GM12878 (cell line): ENCODE measurements at regions not wholly inside any gene's neighbourhood (a gene's known extent, or its start where the extent isn't known, plus 50 kb on each side); places are given as distances from the start of the nearest gene placed in this dataset.

ENCODE experiments used
- ATF2 ChIP-seq: IDR thresholded peaks from 2 replicates; pipeline ENCODE4 v1.6.1; 2012; ENCODE audit warnings: low read length, inconsistent platforms
- ATF3 ChIP-seq: IDR thresholded peaks from 2 replicates; pipeline ENCODE4 v1.6.1; 2011; ENCODE audit warnings: low read depth, mild to moderate bottlenecking, low read length, moderate library complexity, borderline replicate concordance; ENCODE audit errors: extremely low read depth
- CTCF ChIP-seq, 3 experiments: IDR thresholded peaks in 2 of 3; conservative IDR thresholded peaks in 1 of 3; 2 replicates each; pipeline ENCODE4 v1.5.1; 2011; ENCODE audit warnings: low read depth in 3 of 3, low read length in 3 of 3, mild to moderate bottlenecking in 3 of 3, control low read depth in 2 of 3, moderate library complexity in 2 of 3, inconsistent platforms in 1 of 3, mixed read lengths in 1 of 3; ENCODE audit not compliant: control insufficient read depth in 2 of 3, insufficient read depth in 1 of 3; ENCODE audit errors: extremely low read depth in 1 of 3
- EP300 ChIP-seq, 2 experiments: fragments of 150-350 bp in 1 of 2; IDR thresholded peaks; 2 replicates each; pipeline ENCODE4 v1.6.1; 2011 to 2012; ENCODE audit warnings: low read depth in 2 of 2, low read length in 2 of 2, borderline replicate concordance in 1 of 2, improper control_type of control experiment in 1 of 2, inconsistent platforms in 1 of 2; ENCODE audit not compliant: control insufficient read depth in 1 of 2
- GABPA ChIP-seq: IDR thresholded peaks from 2 replicates; pipeline ENCODE4 v1.6.1; 2014; ENCODE audit warnings: antibody characterized with exemption, low read depth, mild to moderate bottlenecking, inconsistent platforms
- HCFC1 ChIP-seq: fragments of 150-350 bp; IDR thresholded peaks from 2 replicates; pipeline ENCODE4 v1.6.1; 2014; ENCODE audit warnings: low read length
- MEF2A ChIP-seq: IDR thresholded peaks from 2 replicates; pipeline ENCODE4 v1.6.1; 2011; ENCODE audit warnings: low read depth, mild to moderate bottlenecking, low read length, moderate library complexity; ENCODE audit not compliant: insufficient read depth
- MXI1 ChIP-seq: fragments of 150-350 bp; IDR thresholded peaks from 2 replicates; pipeline ENCODE4 v1.6.1; 2011; ENCODE audit warnings: low read depth, mild to moderate bottlenecking, inconsistent platforms, low read length, improper control_type of control experiment
- NR2F1 ChIP-seq: fragments of 450-650 bp; conservative IDR thresholded peaks from 2 replicates; pipeline ENCODE4 v1.6.1; 2017; ENCODE audit warnings: mild to moderate bottlenecking
- POLR2AphosphoS5 ChIP-seq: IDR thresholded peaks from 2 replicates; pipeline ENCODE4 v1.6.1; 2011; ENCODE audit warnings: mild to moderate bottlenecking, low read length, inconsistent platforms
- SUZ12 ChIP-seq: fragments of 200-600 bp; sonication (generic); IDR thresholded peaks from one replicate; pipeline ENCODE4 v1.6.1; 2018; ENCODE audit warnings: antibody characterized with exemption, mild to moderate bottlenecking; ENCODE audit not compliant: unreplicated experiment
- TARDBP ChIP-seq: IDR thresholded peaks from 2 replicates; pipeline ENCODE4 v1.6.1; 2016; ENCODE audit warnings: borderline replicate concordance
- YY1 ChIP-seq: IDR thresholded peaks from 2 replicates; pipeline ENCODE4 v1.6.1; 2011; ENCODE audit warnings: low read depth, mild to moderate bottlenecking, low read length
- ZNF384 ChIP-seq: IDR thresholded peaks from 2 replicates; pipeline ENCODE4 v1.6.1; 2012; ENCODE audit warnings: low read depth, mild to moderate bottlenecking, low read length, improper control_type of control experiment, borderline replicate concordance

GRCh38 chr6:155996151-155996550 is 540.5 kb upstream of the NOX3 start:
- TF ChIP-seq EP300 (IDR thresholded peaks at IDR 0.05; ENCODE audit: borderline replicate concordance in 1 of 2, control insufficient read depth in 1 of 2, low read depth in 2 of 2, low read length in 2 of 2) = no peak
- TF ChIP-seq GABPA = no peak
- no peak for TF ChIP-seq ATF2
- no peak for TF ChIP-seq MXI1
- TF ChIP-seq MEF2A = no peak
- TF ChIP-seq CTCF (IDR thresholded peaks at IDR 0.05 in 2 of 3, conservative IDR thresholded peaks at IDR 0.05 in 1 of 3; ENCODE audit: control insufficient read depth in 2 of 3, extremely low read depth in 1 of 3, insufficient read depth in 1 of 3, low read depth in 3 of 3, low read length in 3 of 3) = no peak
- TF ChIP-seq SUZ12 = no peak
- no peak for TF ChIP-seq HCFC1
- TF ChIP-seq TARDBP = no peak
- TF ChIP-seq YY1 = no peak
- no peak for TF ChIP-seq ATF3
- TF ChIP-seq POLR2AphosphoS5 = no peak
- no peak for TF ChIP-seq ZNF384
- TF ChIP-seq NR2F1 = no peak
